ENCODE measurements at regions not wholly inside any gene's neighbourhood (a gene's known extent, or its start where the extent isn't known, plus 50 kb on each side); places are given as distances from the start of the nearest gene placed in this dataset.

- no peak for TF ChIP-seq CTCF (CRISPR knock-in tag; IDR thresholded peaks at IDR 0.05)
- TF ChIP-seq BCL3 (CRISPR knock-in tag; IDR thresholded peaks at IDR 0.05), result no peak
These were observed 124.4 kb upstream of the MAP1B start for GRCh38 chr5:71982717-71983395.
